H9 (cell line): ENCODE measurements at regions not wholly inside any gene's neighbourhood (a gene's known extent, or its start where the extent isn't known, plus 50 kb on each side); places are given as distances from the start of the nearest gene placed in this dataset.

Experiments
- DNase-seq: peaks from one replicate; pipeline ENCODE4 v3.0.0-alpha.2; 2017
- H2AFZ ChIP-seq: one replicate; pipeline ENCODE4 v1.6.1; 2013; ENCODE audit warnings: mild to moderate bottlenecking, low read length, control low read depth, moderate library complexity
- H2AK5ac ChIP-seq: 2 replicates; pipeline ENCODE4 v1.6.1; 2013; ENCODE audit warnings: low read length, control low read depth, mixed read lengths; ENCODE audit not compliant: insufficient read length
- H2BK120ac ChIP-seq: one replicate; pipeline ENCODE4 v1.6.1; 2013; ENCODE audit warnings: low read depth, mild to moderate bottlenecking, low read length, control low read depth, inconsistent platforms; ENCODE audit not compliant: poor library complexity, severe bottlenecking
- H2BK12ac ChIP-seq: 2 replicates; pipeline ENCODE4 v1.6.1; 2013; ENCODE audit warnings: low read length, control low read depth, mixed read lengths, low read depth; ENCODE audit not compliant: insufficient read length
- H2BK15ac ChIP-seq: 2 replicates; pipeline ENCODE4 v1.6.1; 2013; ENCODE audit warnings: low read depth, low read length, control low read depth
- H2BK20ac ChIP-seq: one replicate; pipeline ENCODE4 v1.6.1; 2013; ENCODE audit warnings: low read depth, mild to moderate bottlenecking, low read length, control low read depth, inconsistent platforms; ENCODE audit not compliant: poor library complexity, severe bottlenecking
- H2BK5ac ChIP-seq: 2 replicates; pipeline ENCODE4 v1.6.1; 2013; ENCODE audit warnings: low read length, control low read depth, mixed read lengths; ENCODE audit not compliant: insufficient read length
- H3K14ac ChIP-seq: 2 replicates; pipeline ENCODE4 v1.6.1; 2013; ENCODE audit warnings: low read length, control low read depth; ENCODE audit not compliant: insufficient read depth
- H3K18ac ChIP-seq: 2 replicates; pipeline ENCODE4 v1.6.1; 2013; ENCODE audit warnings: low read depth, mild to moderate bottlenecking, mixed read lengths, low read length, control low read depth; ENCODE audit not compliant: insufficient read length
- H3K23ac ChIP-seq: 2 replicates; pipeline ENCODE4 v1.6.1; 2013; ENCODE audit warnings: low read length, control low read depth, mixed read lengths, low read depth; ENCODE audit not compliant: insufficient read length
- H3K23me2 ChIP-seq: 2 replicates; pipeline ENCODE4 v1.6.1; 2013; ENCODE audit warnings: low read depth, mild to moderate bottlenecking, mixed read lengths, low read length, control low read depth; ENCODE audit not compliant: insufficient read length, poor library complexity, severe bottlenecking
- H3K27ac ChIP-seq: 2 replicates; pipeline ENCODE4 v1.5.1; 2013; ENCODE audit warnings: low read length, control low read depth, mixed read lengths, low read depth; ENCODE audit not compliant: insufficient read length
- H3K27me3 ChIP-seq: 2 replicates; pipeline ENCODE4 v1.6.1; 2013; ENCODE audit warnings: low read length, control low read depth, inconsistent platforms; ENCODE audit not compliant: insufficient read depth
- H3K4ac ChIP-seq: 2 replicates; pipeline ENCODE4 v1.6.1; 2013; ENCODE audit warnings: low read depth, mild to moderate bottlenecking, control low read depth, inconsistent platforms, low read length, moderate library complexity
- H3K4me1 ChIP-seq: 2 replicates; pipeline ENCODE4 v1.6.1; 2013; ENCODE audit warnings: low read length, control low read depth, inconsistent platforms; ENCODE audit not compliant: insufficient read depth
- H3K4me2 ChIP-seq: 2 replicates; pipeline ENCODE4 v1.6.1; 2013; ENCODE audit warnings: low read length, control low read depth, mixed read lengths; ENCODE audit not compliant: insufficient read length, insufficient read depth
- H3K56ac ChIP-seq: 2 replicates; pipeline ENCODE4 v1.6.1; 2013; ENCODE audit warnings: low read depth, mild to moderate bottlenecking, mixed read lengths, low read length, control low read depth; ENCODE audit not compliant: insufficient read length
- H3K79me1 ChIP-seq: 2 replicates; pipeline ENCODE4 v1.6.1; 2013; ENCODE audit warnings: low read depth, mild to moderate bottlenecking, moderate library complexity, low read length, control low read depth, inconsistent platforms; ENCODE audit not compliant: insufficient read depth, poor library complexity, severe bottlenecking
- H3K79me2 ChIP-seq: 2 replicates; pipeline ENCODE4 v1.6.1; 2013; ENCODE audit warnings: low read length, control low read depth, inconsistent platforms; ENCODE audit not compliant: insufficient read depth
- H3K9ac ChIP-seq: 2 replicates; pipeline ENCODE4 v1.6.1; 2013; ENCODE audit warnings: low read length, control low read depth, mixed read lengths; ENCODE audit not compliant: insufficient read length; ENCODE audit errors: extremely low read depth
- H3K9me3 ChIP-seq: one replicate; pipeline ENCODE4 v1.6.1; 2013; ENCODE audit warnings: low read depth, low read length, inconsistent platforms; ENCODE audit not compliant: control insufficient read depth
- H3T11ph ChIP-seq: one replicate; pipeline ENCODE4 v1.6.1; 2013; ENCODE audit warnings: mild to moderate bottlenecking, low read length, control low read depth, inconsistent platforms
- H4K20me1 ChIP-seq: one replicate; pipeline ENCODE4 v1.6.1; 2013; ENCODE audit not compliant: control insufficient read depth, insufficient read length, insufficient read depth
- H4K5ac ChIP-seq: 2 replicates; pipeline ENCODE4 v1.6.1; 2013; ENCODE audit warnings: low read depth, mild to moderate bottlenecking, mixed read lengths, low read length, control low read depth; ENCODE audit not compliant: insufficient read length
- H4K8ac ChIP-seq: replicated peaks from 2 replicates; pipeline ENCODE4 v1.6.1; 2013; ENCODE audit warnings: low read length, control low read depth, mixed read lengths, low read depth; ENCODE audit not compliant: insufficient read length
- H4K91ac ChIP-seq: 2 replicates; pipeline ENCODE4 v1.6.1; 2013; ENCODE audit warnings: low read depth, mild to moderate bottlenecking, moderate library complexity, mixed read lengths, low read length, control low read depth; ENCODE audit not compliant: insufficient read length
- H3K27ac Mint-ChIP-seq, 3 experiments: 2 replicates in 2 of 3; 3 replicates in 1 of 3; pipeline ENCODE4 v1.8.0; 2020 to 2021; ENCODE audit warnings: mixed read lengths in 3 of 3, mild to moderate bottlenecking in 1 of 3, moderate library complexity in 1 of 3
- H3K27me3 Mint-ChIP-seq: 2 replicates; pipeline ENCODE4 v1.8.0; 2021; ENCODE audit warnings: low read depth, mild to moderate bottlenecking, moderate library complexity, mixed read lengths
- H3K36me3 Mint-ChIP-seq, 3 experiments: 2 replicates in 2 of 3; 3 replicates in 1 of 3; pipeline ENCODE4 v1.8.0; 2020 to 2021; ENCODE audit warnings: low read depth in 3 of 3, mixed read lengths in 3 of 3; ENCODE audit not compliant: insufficient read depth in 1 of 3
- H3K4me1 Mint-ChIP-seq, 2 experiments: 2 replicates each; pipeline ENCODE4 v1.8.0; 2020; ENCODE audit warnings: mixed read lengths in 2 of 2
- H3K4me3 Mint-ChIP-seq, 2 experiments: 2 replicates in 1 of 2; 3 replicates in 1 of 2; pipeline ENCODE4 v1.8.0; 2020 to 2021; ENCODE audit warnings: mild to moderate bottlenecking in 2 of 2, mixed read lengths in 2 of 2, moderate library complexity in 1 of 2
- H3K9me3 Mint-ChIP-seq, 2 experiments: 2 replicates in 1 of 2; 3 replicates in 1 of 2; pipeline ENCODE4 v1.8.0; 2020; ENCODE audit warnings: mild to moderate bottlenecking in 2 of 2, mixed read lengths in 2 of 2, moderate library complexity in 1 of 2
- WGBS: extraction: QIAGEN DNeasy Blood & Tissue Kit; methylation state at CpG from one replicate; pipeline ENCODE4 v1.1.7; 2013; ENCODE audit warnings: missing lambda C conversion rate, low lambda C conversion rate, mixed read lengths; ENCODE audit not compliant: insufficient read length; ENCODE audit errors: extremely low coverage; 5-methylcytosine and 5-hydroxymethylcytosine counted together
- TF ChIP-seq, protein P1 (sequence below): fragments of 200-600 bp; sonication (generic); conservative IDR thresholded peaks from 3 replicates; pipeline ENCODE4 v1.8.0; 2021; ENCODE audit warnings: antibody characterized with exemption, mild to moderate bottlenecking

DNA sequence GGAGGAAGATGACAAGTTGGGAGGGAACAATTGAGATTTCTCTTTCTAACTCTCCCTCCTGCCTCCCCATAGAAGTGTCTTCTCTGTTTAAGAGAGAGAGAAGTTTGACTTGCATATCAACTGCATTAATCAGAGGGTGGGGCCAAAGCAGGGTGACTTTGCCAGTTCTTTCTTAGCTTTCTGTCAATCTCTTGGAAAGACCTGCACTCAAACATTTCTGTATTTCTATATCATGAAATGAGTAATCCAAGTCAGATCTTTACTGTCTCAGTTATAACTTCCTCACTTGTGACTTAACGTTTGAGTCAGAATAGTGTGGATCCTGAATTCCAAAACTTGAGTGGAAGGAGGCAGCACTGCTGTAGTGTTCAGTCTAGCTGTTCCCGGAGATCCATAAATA is 180.8 kb upstream of the KCNK2 start:
- Histone ChIP-seq H3K56ac (no peak overlapping the region), H2AFZ (no peak overlapping the region)

More for the DNA sequence above, 180.8 kb upstream of the KCNK2 start:
- Mint-ChIP-seq H3K27ac (no peak overlapping the region), H3K4me1 (peaks cover 2 to 7% of the 10 kb centered on the region in 2 experiments; a peak in 2 of 4 replicates), H3K36me3 (no peaks in the 10 kb centered on the region), H3K27me3 (no peaks in the 10 kb centered on the region), H3K9me3 (no peaks in the 10 kb centered on the region), H3K4me3 (no peak overlapping the region)
- no peak overlapping the region for H3K4me2 ChIP-seq
- no peaks in the 10 kb centered on the region for H3K79me2 ChIP-seq
- no peak overlapping the region for H3K9ac ChIP-seq
- H3K4me1 ChIP-seq, result no peaks in the 10 kb centered on the region
- no peak overlapping the region for H2BK15ac ChIP-seq
- no peak overlapping the region for H2BK12ac ChIP-seq
- WGBS, result no CpG with 5 or more reads among the region's 2 CpGs
- TF ChIP-seq, protein P1, sequence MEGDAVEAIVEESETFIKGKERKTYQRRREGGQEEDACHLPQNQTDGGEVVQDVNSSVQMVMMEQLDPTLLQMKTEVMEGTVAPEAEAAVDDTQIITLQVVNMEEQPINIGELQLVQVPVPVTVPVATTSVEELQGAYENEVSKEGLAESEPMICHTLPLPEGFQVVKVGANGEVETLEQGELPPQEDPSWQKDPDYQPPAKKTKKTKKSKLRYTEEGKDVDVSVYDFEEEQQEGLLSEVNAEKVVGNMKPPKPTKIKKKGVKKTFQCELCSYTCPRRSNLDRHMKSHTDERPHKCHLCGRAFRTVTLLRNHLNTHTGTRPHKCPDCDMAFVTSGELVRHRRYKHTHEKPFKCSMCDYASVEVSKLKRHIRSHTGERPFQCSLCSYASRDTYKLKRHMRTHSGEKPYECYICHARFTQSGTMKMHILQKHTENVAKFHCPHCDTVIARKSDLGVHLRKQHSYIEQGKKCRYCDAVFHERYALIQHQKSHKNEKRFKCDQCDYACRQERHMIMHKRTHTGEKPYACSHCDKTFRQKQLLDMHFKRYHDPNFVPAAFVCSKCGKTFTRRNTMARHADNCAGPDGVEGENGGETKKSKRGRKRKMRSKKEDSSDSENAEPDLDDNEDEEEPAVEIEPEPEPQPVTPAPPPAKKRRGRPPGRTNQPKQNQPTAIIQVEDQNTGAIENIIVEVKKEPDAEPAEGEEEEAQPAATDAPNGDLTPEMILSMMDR, result no peak
- H3K4ac ChIP-seq, result no peak overlapping the region
- H4K8ac ChIP-seq, result no peak overlapping the region
- no peak overlapping the region for H3K27ac ChIP-seq
- no peaks in the 10 kb centered on the region for H4K20me1 ChIP-seq
- no peaks in the 10 kb centered on the region for H3K23me2 ChIP-seq
- H3K79me1 ChIP-seq, result no peaks in the 10 kb centered on the region
- no peaks in the 10 kb centered on the region for H3K9me3 ChIP-seq
- H2BK120ac ChIP-seq, result no peak overlapping the region
- H4K91ac ChIP-seq, result no peak overlapping the region
- no peak overlapping the region for H2AK5ac ChIP-seq
- no peak for DNase-seq
- H3K14ac ChIP-seq, result no peak overlapping the region
- H3K23ac ChIP-seq, result no peak overlapping the region
- H2BK20ac ChIP-seq, result no peak overlapping the region
- no peak overlapping the region for H4K5ac ChIP-seq
- no peak overlapping the region for H3K18ac ChIP-seq
- no peaks in the 10 kb centered on the region for H3K27me3 ChIP-seq
- H3T11ph ChIP-seq, result no peak overlapping the region
- no peak overlapping the region for H2BK5ac ChIP-seq
